WERI-Rb-1 (cell line): ENCODE measurements at regions not wholly inside any gene's neighbourhood (a gene's known extent, or its start where the extent isn't known, plus 50 kb on each side); places are given as distances from the start of the nearest gene placed in this dataset.

Experiments used
- DNase-seq: peaks from one replicate; pipeline ENCODE4 v3.0.0-alpha.2; 2020
- H3K27ac ChIP-seq: fragments of 250-450 bp; sonication (Bioruptor Pico); 2 replicates; pipeline ENCODE4 v1.5.1; 2020; ENCODE audit warnings: mild to moderate bottlenecking, moderate library complexity
- H3K27me3 ChIP-seq: fragments of 250-450 bp; sonication (Bioruptor Pico); 2 replicates; pipeline ENCODE4 v1.5.1; 2021; ENCODE audit warnings: mild to moderate bottlenecking, low read depth, moderate library complexity; ENCODE audit not compliant: insufficient read depth, severe bottlenecking
- H3K36me3 ChIP-seq: fragments of 250-450 bp; sonication (Bioruptor Pico); 2 replicates; pipeline ENCODE4 v1.5.1; 2020; ENCODE audit warnings: mild to moderate bottlenecking, moderate library complexity
- H3K4me3 ChIP-seq: 2 replicates; pipeline ENCODE4 v1.5.1; 2011; ENCODE audit warnings: low read depth, mild to moderate bottlenecking, control low read depth, low read length
- H3K9me3 ChIP-seq: fragments of 250-450 bp; sonication (Bioruptor Pico); 2 replicates; pipeline ENCODE4 v1.5.1; 2021; ENCODE audit warnings: mild to moderate bottlenecking, moderate library complexity; ENCODE audit not compliant: severe bottlenecking
- TF ChIP-seq, protein P1 (sequence below): IDR thresholded peaks from 2 replicates; pipeline ENCODE4 v1.5.1; 2011; ENCODE audit warnings: low read depth, mild to moderate bottlenecking, control low read depth, inconsistent platforms, low read length

GRCh38 chr10:10794791-10795191, 222.9 kb upstream of the CELF2 start:
- Histone ChIP-seq H3K4me3 (no peak overlapping the region), H3K27ac (no peak overlapping the region), H3K36me3 (no peaks in the 10 kb centered on the region), H3K27me3 (no peaks in the 10 kb centered on the region), H3K9me3 (no peaks in the 10 kb centered on the region)
- no peak for DNase-seq
- TF ChIP-seq, protein P1, sequence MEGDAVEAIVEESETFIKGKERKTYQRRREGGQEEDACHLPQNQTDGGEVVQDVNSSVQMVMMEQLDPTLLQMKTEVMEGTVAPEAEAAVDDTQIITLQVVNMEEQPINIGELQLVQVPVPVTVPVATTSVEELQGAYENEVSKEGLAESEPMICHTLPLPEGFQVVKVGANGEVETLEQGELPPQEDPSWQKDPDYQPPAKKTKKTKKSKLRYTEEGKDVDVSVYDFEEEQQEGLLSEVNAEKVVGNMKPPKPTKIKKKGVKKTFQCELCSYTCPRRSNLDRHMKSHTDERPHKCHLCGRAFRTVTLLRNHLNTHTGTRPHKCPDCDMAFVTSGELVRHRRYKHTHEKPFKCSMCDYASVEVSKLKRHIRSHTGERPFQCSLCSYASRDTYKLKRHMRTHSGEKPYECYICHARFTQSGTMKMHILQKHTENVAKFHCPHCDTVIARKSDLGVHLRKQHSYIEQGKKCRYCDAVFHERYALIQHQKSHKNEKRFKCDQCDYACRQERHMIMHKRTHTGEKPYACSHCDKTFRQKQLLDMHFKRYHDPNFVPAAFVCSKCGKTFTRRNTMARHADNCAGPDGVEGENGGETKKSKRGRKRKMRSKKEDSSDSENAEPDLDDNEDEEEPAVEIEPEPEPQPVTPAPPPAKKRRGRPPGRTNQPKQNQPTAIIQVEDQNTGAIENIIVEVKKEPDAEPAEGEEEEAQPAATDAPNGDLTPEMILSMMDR = no peak

GRCh38 chr10:10796061-10796773, 221.5 kb upstream of the CELF2 start:
- H3K36me3 ChIP-seq = no peaks in the 10 kb centered on the region
- no peak overlapping the region for H3K27ac ChIP-seq
- TF ChIP-seq, protein P1 = no peak
- no peak for DNase-seq
- H3K27me3 ChIP-seq = no peaks in the 10 kb centered on the region
- no peak overlapping the region for H3K4me3 ChIP-seq
- no peaks in the 10 kb centered on the region for H3K9me3 ChIP-seq

DNA sequence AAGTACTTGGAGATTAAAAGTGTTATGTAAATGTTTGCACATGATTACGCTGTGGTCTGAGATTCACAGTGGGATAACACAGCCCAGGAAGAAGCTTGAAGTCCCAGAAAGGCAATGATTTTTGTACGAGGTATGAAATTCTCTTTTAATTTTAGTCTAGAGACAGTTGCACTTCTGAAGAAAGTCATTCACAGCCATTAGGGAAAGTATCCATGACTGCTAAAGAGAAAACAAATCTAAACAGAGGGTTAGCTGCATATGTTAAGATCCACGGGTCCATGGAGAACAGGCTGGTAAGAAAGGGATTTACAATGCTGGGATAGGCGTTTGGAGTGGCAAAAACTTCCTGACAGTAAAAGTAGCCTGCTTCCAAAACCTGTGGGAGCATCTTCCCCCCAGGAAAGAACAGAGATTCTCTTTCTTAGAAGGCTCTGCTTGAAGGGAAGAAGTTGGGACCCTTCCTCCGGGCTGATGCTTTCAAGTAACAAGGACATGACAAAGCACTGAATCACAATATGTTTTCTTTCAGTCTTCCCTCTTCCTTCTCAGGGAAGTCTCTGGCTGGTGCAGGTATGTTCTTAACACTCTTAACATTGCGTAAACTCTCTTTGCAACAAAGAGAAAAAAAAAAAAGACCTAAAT, 220.8 kb upstream of the CELF2 start:
- Histone ChIP-seq H3K4me3 (no peak overlapping the region), H3K27ac (no peak overlapping the region)

DNA sequence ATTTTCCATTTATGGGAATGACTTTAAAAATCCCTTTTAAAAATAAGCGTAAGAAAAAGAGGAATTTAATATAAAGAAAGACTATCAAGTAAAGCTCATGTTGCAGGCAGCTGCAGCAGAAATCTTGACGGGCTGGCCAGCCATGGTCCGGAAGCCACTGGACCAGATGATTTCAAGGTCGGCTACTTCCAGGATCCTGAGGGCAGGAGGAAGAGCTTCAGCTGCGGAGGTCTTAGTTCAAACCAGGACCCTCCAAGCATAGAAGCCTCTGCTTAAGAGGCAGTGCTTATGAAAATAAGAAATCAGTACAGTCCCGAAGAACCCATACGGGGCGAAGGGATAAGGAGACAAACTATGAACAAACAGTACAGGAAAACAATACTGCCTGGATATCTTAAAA, 220.2 kb upstream of the CELF2 start:
- Histone ChIP-seq H3K4me3 (no peak overlapping the region), H3K36me3 (no peaks in the 10 kb centered on the region), H3K27ac (no peak overlapping the region), H3K27me3 (no peaks in the 10 kb centered on the region), H3K9me3 (no peaks in the 10 kb centered on the region)
- no peak for DNase-seq
- TF ChIP-seq, protein P1 = no peak

More for the DNA sequence above, 220.8 kb upstream of the CELF2 start:
- DNase-seq = no peak
- H3K27me3 ChIP-seq = no peaks in the 10 kb centered on the region
- TF ChIP-seq, protein P1 = no peak
- H3K36me3 ChIP-seq = no peaks in the 10 kb centered on the region
- H3K9me3 ChIP-seq = no peaks in the 10 kb centered on the region

DNA sequence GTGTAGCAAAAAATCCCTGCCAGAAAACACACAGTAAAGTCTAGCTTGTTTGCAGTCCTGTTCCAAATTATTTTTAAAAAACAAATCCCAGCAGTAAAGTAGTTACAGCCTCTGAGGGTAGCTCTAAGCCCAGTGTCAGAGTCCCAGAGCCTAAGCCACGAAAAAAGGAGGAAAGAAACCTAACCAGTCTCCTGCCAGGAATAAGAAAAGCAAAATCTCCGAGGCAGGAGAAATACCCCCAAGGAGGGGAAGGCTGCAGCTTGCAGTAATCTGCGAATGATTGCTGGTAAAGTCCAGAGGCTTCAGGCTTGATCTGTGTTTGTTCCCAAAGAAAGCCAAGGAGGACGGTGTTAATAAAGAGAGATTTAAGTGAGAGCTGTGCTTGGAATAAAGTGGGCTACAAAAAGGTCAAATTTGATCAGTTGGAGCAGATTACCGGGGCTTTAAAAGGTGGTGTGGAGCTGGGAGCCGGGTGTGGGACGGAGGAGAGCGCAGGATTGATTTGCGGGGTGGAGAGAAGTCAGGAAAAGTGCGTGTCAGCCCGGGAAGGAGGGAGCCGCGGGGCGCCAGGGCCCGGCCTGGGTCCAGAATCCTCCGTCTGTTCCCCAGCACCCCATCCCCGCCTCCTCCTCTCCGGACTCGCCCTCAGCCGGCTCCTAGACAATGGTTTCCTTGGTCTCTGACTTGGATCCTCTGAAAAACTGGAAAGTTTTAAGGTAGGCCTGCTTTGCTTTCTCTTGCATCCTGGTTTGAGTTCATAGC, 219.4 kb upstream of the CELF2 start:
- TF ChIP-seq, protein P1 = no peak
- no peak for DNase-seq
- H3K4me3 ChIP-seq = no peak overlapping the region
- H3K9me3 ChIP-seq = no peaks in the 10 kb centered on the region
- no peaks in the 10 kb centered on the region for H3K27me3 ChIP-seq
- no peaks in the 10 kb centered on the region for H3K36me3 ChIP-seq
- H3K27ac ChIP-seq = no peak overlapping the region
